ENCODE measurements at regions not wholly inside any gene's neighbourhood (a gene's known extent, or its start where the extent isn't known, plus 50 kb on each side); places are given as distances from the start of the nearest gene placed in this dataset.
A peak's percentile ranks its signal among the peaks of the same experiment; 100 is the strongest.

DNA sequence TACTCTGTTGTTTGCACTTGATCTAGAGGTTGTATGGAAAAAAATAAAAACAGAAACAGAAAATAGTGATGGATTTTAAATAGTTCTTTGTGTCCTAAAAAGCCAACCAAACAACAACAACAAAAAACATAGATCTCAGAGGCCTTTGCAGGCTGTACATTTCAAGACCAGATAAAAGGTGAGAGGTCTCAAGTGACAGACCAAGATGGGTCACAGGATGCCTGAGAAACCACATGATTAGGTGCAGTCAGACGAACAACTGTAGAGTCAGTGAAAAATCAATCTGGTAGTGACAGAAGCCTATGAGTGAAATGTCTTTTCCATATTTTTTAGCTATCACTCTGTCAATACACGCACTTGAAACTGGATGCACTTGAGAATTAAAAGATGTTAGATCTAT, 193.5 kb upstream of the SAMSN1 start:
- BruUV-seq (replicated peaks) = no TSS peak
- no peak for ATAC-seq
- TF ChIP-seq MTF1 (CRISPR knock-in tag; IDR thresholded peaks at IDR 0.05; ENCODE audit: borderline replicate concordance) (no peak), POLR3A (IDR thresholded peaks at IDR 0.05; ENCODE audit: borderline replicate concordance, extremely low read depth, insufficient read depth, insufficient read length) (no peak), CBFA2T3 (IDR thresholded peaks at IDR 0.05) (peak; percentile 58), TFAM (CRISPR knock-in tag; conservative IDR thresholded peaks at IDR 0.05) (no peak), TRIM24 (IDR thresholded peaks at IDR 0.05) (no peak), RBM17 (IDR thresholded peaks at IDR 0.05; ENCODE audit: borderline replicate concordance, low read depth, low read length) (no peak), ERF (CRISPR knock-in tag; IDR thresholded peaks at IDR 0.05) (no peak), RCOR1 (IDR thresholded peaks at IDR 0.05; ENCODE audit: borderline replicate concordance in 1 of 2, low read depth in 2 of 2, low read length in 2 of 2) (peak in 1 of 2 experiments; percentile 13; a peak in 1 of 4 replicates), FOXJ2 (tag; IDR thresholded peaks at IDR 0.05) (no peak), NR2C1 (IDR thresholded peaks at IDR 0.05) (no peak), NR2C1 (tag; IDR thresholded peaks at IDR 0.05) (peak; percentile 53), PYGO2 (tag; IDR thresholded peaks at IDR 0.05) (no peak), MAFK (IDR thresholded peaks at IDR 0.05; ENCODE audit: low read length) (no peak)
- TF ChIP-seq, protein P1, sequence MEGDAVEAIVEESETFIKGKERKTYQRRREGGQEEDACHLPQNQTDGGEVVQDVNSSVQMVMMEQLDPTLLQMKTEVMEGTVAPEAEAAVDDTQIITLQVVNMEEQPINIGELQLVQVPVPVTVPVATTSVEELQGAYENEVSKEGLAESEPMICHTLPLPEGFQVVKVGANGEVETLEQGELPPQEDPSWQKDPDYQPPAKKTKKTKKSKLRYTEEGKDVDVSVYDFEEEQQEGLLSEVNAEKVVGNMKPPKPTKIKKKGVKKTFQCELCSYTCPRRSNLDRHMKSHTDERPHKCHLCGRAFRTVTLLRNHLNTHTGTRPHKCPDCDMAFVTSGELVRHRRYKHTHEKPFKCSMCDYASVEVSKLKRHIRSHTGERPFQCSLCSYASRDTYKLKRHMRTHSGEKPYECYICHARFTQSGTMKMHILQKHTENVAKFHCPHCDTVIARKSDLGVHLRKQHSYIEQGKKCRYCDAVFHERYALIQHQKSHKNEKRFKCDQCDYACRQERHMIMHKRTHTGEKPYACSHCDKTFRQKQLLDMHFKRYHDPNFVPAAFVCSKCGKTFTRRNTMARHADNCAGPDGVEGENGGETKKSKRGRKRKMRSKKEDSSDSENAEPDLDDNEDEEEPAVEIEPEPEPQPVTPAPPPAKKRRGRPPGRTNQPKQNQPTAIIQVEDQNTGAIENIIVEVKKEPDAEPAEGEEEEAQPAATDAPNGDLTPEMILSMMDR (IDR thresholded peaks at IDR 0.05 in 2 of 3, conservative IDR thresholded peaks at IDR 0.05 in 1 of 3; ENCODE audit: insufficient read depth in 2 of 3, low read depth in 1 of 3, low read length in 3 of 3) = no peak
- TF ChIP-seq, protein P2, sequence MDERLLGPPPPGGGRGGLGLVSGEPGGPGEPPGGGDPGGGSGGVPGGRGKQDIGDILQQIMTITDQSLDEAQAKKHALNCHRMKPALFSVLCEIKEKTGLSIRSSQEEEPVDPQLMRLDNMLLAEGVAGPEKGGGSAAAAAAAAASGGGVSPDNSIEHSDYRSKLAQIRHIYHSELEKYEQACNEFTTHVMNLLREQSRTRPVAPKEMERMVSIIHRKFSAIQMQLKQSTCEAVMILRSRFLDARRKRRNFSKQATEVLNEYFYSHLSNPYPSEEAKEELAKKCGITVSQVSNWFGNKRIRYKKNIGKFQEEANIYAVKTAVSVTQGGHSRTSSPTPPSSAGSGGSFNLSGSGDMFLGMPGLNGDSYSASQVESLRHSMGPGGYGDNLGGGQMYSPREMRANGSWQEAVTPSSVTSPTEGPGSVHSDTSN (CRISPR knock-in tag; IDR thresholded peaks at IDR 0.05; ENCODE audit: low read depth) = no peak
- TF ChIP-seq, protein P2 (tag; conservative IDR thresholded peaks at IDR 0.05; ENCODE audit: low read depth) = no peak
- TF ChIP-seq, protein P3, sequence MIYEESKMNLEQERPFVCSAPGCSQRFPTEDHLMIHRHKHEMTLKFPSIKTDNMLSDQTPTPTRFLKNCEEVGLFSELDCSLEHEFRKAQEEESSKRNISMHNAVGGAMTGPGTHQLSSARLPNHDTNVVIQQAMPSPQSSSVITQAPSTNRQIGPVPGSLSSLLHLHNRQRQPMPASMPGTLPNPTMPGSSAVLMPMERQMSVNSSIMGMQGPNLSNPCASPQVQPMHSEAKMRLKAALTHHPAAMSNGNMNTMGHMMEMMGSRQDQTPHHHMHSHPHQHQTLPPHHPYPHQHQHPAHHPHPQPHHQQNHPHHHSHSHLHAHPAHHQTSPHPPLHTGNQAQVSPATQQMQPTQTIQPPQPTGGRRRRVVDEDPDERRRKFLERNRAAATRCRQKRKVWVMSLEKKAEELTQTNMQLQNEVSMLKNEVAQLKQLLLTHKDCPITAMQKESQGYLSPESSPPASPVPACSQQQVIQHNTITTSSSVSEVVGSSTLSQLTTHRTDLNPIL (CRISPR knock-in tag; IDR thresholded peaks at IDR 0.05) = no peak

More for the DNA sequence above, 193.5 kb upstream of the SAMSN1 start:
- H3K4me2 ChIP-seq (ENCODE audit: insufficient read depth, low read length) = no peak overlapping the region
- no peaks in the 10 kb centered on the region for H3K9me1 ChIP-seq (ENCODE audit: control insufficient read depth, insufficient read depth, low read length)
- intact Hi-C loops (cut with micrococcal nuclease) (loop anchor here (5.0 kb wide), 5 partner anchors 33 to 287 kb away; no protein-coding TSS in a partner anchor), in situ Hi-C loops (cut with MboI) (no loop called here)
- H4K20me1 ChIP-seq (replicated peaks; ENCODE audit: control insufficient read depth, insufficient read depth, low read length) = no peaks in the 10 kb centered on the region
- DNase-seq (ENCODE audit: extremely low read depth in 1 of 4, low spot score in 3 of 4) (peak in 1 of 4 experiments; percentile 61), FAIRE-seq (no peak)
- H3K9ac ChIP-seq (ENCODE audit: insufficient read depth in 1 of 2, low read depth in 2 of 2, low read length in 2 of 2) = no peak overlapping the region
- no peak overlapping the region for H3K27ac ChIP-seq (ENCODE audit: extremely low read depth, low read depth, low read length)
- no peak overlapping the region for H3K4me3 ChIP-seq
- H3K36me3 ChIP-seq (ENCODE audit: control insufficient read depth, insufficient read depth, low read length) = peaks cover 20% of the 10 kb centered on the region; the same call in 1 of the 3 replicates
- no peaks in the 10 kb centered on the region for H3K27me3 ChIP-seq (ENCODE audit: control insufficient read depth in 2 of 2, insufficient read depth in 2 of 2, low read length in 2 of 2)
- POLR2A ChIA-PET = interaction anchor here (0.7 to 1.5 kb wide), 2 partner anchors 10 to 316 kb away, joined by 4 to 7 read pairs; no protein-coding TSS in a partner anchor
- H3K9me3 ChIP-seq (replicated peaks; ENCODE audit: control insufficient read depth, insufficient read depth, low read depth, low read length) = no peaks in the 10 kb centered on the region; the same call in 1 of the 2 replicates
- peaks cover 35% of the 10 kb centered on the region for H3K79me2 ChIP-seq (ENCODE audit: control insufficient read depth, insufficient read depth, low read length)
- no peak overlapping the region for H2AFZ ChIP-seq (ENCODE audit: low read depth, low read length)
- H3K4me1 ChIP-seq (replicated peaks in 1 of 2; ENCODE audit: control insufficient read depth in 2 of 2, insufficient read depth in 2 of 2, low read length in 2 of 2) = peaks cover 0 to 44% of the 10 kb centered on the region in 2 experiments; a peak in 4 of 5 replicates
- WGBS (ENCODE audit: insufficient coverage, low coverage, missing lambda C conversion rate) = 25% methylated on average over 2 of the region's 2 CpGs
- CTCF ChIA-PET (ENCODE audit: low intra/inter-chr PET ratio) = no interaction called here

All from K562 (cell line).